ENCODE measurements at regions not wholly inside any gene's neighbourhood (a gene's known extent, or its start where the extent isn't known, plus 50 kb on each side); places are given as distances from the start of the nearest gene placed in this dataset.

- Histone ChIP-seq H3K4me3 (ENCODE audit: low read depth, low read length) (no peak overlapping the region), H3K27ac (no peak overlapping the region), H3K27me3 (replicated peaks) (peaks cover 5% of the 10 kb centered on the region), H3K36me3 (replicated peaks) (no peaks in the 10 kb centered on the region)
- TF ChIP-seq, protein P1, sequence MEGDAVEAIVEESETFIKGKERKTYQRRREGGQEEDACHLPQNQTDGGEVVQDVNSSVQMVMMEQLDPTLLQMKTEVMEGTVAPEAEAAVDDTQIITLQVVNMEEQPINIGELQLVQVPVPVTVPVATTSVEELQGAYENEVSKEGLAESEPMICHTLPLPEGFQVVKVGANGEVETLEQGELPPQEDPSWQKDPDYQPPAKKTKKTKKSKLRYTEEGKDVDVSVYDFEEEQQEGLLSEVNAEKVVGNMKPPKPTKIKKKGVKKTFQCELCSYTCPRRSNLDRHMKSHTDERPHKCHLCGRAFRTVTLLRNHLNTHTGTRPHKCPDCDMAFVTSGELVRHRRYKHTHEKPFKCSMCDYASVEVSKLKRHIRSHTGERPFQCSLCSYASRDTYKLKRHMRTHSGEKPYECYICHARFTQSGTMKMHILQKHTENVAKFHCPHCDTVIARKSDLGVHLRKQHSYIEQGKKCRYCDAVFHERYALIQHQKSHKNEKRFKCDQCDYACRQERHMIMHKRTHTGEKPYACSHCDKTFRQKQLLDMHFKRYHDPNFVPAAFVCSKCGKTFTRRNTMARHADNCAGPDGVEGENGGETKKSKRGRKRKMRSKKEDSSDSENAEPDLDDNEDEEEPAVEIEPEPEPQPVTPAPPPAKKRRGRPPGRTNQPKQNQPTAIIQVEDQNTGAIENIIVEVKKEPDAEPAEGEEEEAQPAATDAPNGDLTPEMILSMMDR (IDR thresholded peaks at IDR 0.05; ENCODE audit: low read depth, low read length, missing control alignments) = no peak
- DNase-seq = no peak
- in situ Hi-C loops (cut with HindIII; ENCODE audit: low pct_ligation_motif_present, low sequenced_read_pairs) = no loop called here
These were observed 91.2 kb downstream of the SOX9 start for GRCh38 chr17:72212041-72212440.

- in situ Hi-C loops (cut with HindIII; ENCODE audit: low pct_ligation_motif_present, low sequenced_read_pairs) = no loop called here
- TF ChIP-seq, protein P1 (IDR thresholded peaks at IDR 0.05; ENCODE audit: low read depth, low read length, missing control alignments) = no peak
- Histone ChIP-seq H3K27me3 (replicated peaks) (peaks cover 17% of the 10 kb centered on the region), H3K36me3 (replicated peaks) (no peaks in the 10 kb centered on the region), H3K27ac (no peak overlapping the region), H3K4me3 (ENCODE audit: low read depth, low read length) (no peak overlapping the region)
- no peak for DNase-seq
These were observed 94.7 kb downstream of the SOX9 start for GRCh38 chr17:72215490-72215889.

DNA sequence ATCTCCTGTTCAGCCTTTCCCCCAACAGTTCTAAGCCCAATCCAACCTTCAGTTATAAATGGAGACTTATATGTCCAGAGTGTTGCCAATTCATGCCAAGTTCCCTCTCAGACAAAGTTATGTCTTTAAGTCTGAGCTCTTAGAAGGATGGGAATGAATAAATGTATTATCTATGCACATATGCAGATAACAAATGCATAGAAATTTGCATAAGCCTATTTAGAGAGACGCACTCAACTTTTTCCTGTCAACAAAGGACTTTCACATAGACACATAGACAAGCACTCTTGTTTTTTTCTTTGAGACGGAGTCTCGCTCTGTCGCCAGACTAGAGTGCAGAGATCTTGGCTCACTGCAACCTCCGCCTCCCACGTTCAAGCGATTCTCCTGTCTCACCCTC lies 95.1 kb downstream of the SOX9 start:
- TF ChIP-seq, protein P1 (IDR thresholded peaks at IDR 0.05; ENCODE audit: low read depth, low read length, missing control alignments) = no peak
- Histone ChIP-seq H3K36me3 (replicated peaks) (no peaks in the 10 kb centered on the region), H3K27ac (no peak overlapping the region), H3K4me3 (ENCODE audit: low read depth, low read length) (no peak overlapping the region), H3K27me3 (replicated peaks) (peaks cover 20% of the 10 kb centered on the region)
- in situ Hi-C loops (cut with HindIII; ENCODE audit: low pct_ligation_motif_present, low sequenced_read_pairs) = no loop called here
- no peak for DNase-seq

GRCh38 chr17:72219137-72219823 lies 98.5 kb downstream of the SOX9 start:
- no peaks in the 10 kb centered on the region for H3K36me3 ChIP-seq (replicated peaks)
- H3K27me3 ChIP-seq (replicated peaks) = peaks cover 20% of the 10 kb centered on the region
- TF ChIP-seq, protein P1 (IDR thresholded peaks at IDR 0.05; ENCODE audit: low read depth, low read length, missing control alignments) = no peak
- H3K27ac ChIP-seq = no peak overlapping the region
- no peak for DNase-seq
- H3K4me3 ChIP-seq (ENCODE audit: low read depth, low read length) = peak overlapping the region; percentile 22
- in situ Hi-C loops (cut with HindIII; ENCODE audit: low pct_ligation_motif_present, low sequenced_read_pairs) = no loop called here

- in situ Hi-C loops (cut with HindIII; ENCODE audit: low pct_ligation_motif_present, low sequenced_read_pairs) = no loop called here
- H3K36me3 ChIP-seq (replicated peaks) = no peaks in the 10 kb centered on the region
- peak overlapping the region; percentile 22 for H3K4me3 ChIP-seq (ENCODE audit: low read depth, low read length)
- TF ChIP-seq, protein P1 (IDR thresholded peaks at IDR 0.05; ENCODE audit: low read depth, low read length, missing control alignments) = no peak
- no peak for DNase-seq
- H3K27me3 ChIP-seq (replicated peaks) = peaks cover 20% of the 10 kb centered on the region
- H3K27ac ChIP-seq = no peak overlapping the region
These were observed 99.1 kb downstream of the SOX9 start for GRCh38 chr17:72219824-72220493.

All from brain microvascular endothelial cell (primary cell).